ENCODE measurements at regions not wholly inside any gene's neighbourhood (a gene's known extent, or its start where the extent isn't known, plus 50 kb on each side); places are given as distances from the start of the nearest gene placed in this dataset.

GRCh38 chr9:87086221-87086818, 139.0 kb upstream of the GAS1 start:
- no peak for DNase-seq

GRCh38 chr9:87087197-87087596, 139.9 kb upstream of the GAS1 start:
- DNase-seq: no peak

- no peak for DNase-seq
These were observed 140.9 kb upstream of the GAS1 start for GRCh38 chr9:87088192-87088591.

- DNase-seq: no peak
These were observed 141.5 kb upstream of the GAS1 start for GRCh38 chr9:87088621-87089365.

- no peak for DNase-seq
These were observed 142.2 kb upstream of the GAS1 start for GRCh38 chr9:87089506-87089905.

GRCh38 chr9:87089929-87090328, 142.6 kb upstream of the GAS1 start:
- no peak for DNase-seq

- no peak for DNase-seq
These were observed 146.5 kb upstream of the GAS1 start for GRCh38 chr9:87093777-87094176.

- no peak for DNase-seq
These were observed 148.6 kb upstream of the GAS1 start for GRCh38 chr9:87095951-87096350.

GRCh38 chr9:87096506-87096905, 149.2 kb upstream of the GAS1 start:
- no peak for DNase-seq

- DNase-seq: no peak
These were observed 149.9 kb upstream of the GAS1 start for GRCh38 chr9:87097238-87097637.

GRCh38 chr9:87099407-87099806, 152.1 kb upstream of the GAS1 start:
- no peak for DNase-seq

GRCh38 chr9:87100001-87100400, 152.7 kb upstream of the GAS1 start:
- no peak for DNase-seq

GRCh38 chr9:87102126-87102525, 154.8 kb upstream of the GAS1 start:
- DNase-seq: no peak

GRCh38 chr9:87107072-87107471, 159.8 kb upstream of the GAS1 start:
- DNase-seq: no peak

- no peak for DNase-seq
These were observed 161.4 kb upstream of the GAS1 start for GRCh38 chr9:87108661-87109060.

GRCh38 chr9:87109231-87109631, 161.9 kb upstream of the GAS1 start:
- DNase-seq: no peak

GRCh38 chr9:87109851-87110250, 162.5 kb upstream of the GAS1 start:
- no peak for DNase-seq

GRCh38 chr9:87111010-87111409, 163.7 kb upstream of the GAS1 start:
- no peak for DNase-seq

- no peak for DNase-seq
These were observed 165.3 kb upstream of the GAS1 start for GRCh38 chr9:87112656-87113055.

- DNase-seq: no peak
These were observed 166.6 kb upstream of the GAS1 start for GRCh38 chr9:87113874-87114273.

- DNase-seq: no peak
These were observed 168.5 kb upstream of the GAS1 start for GRCh38 chr9:87115785-87116184.

- DNase-seq: no peak
These were observed 169.2 kb upstream of the GAS1 start for GRCh38 chr9:87116492-87116891.

GRCh38 chr9:87118594-87118993, 171.3 kb upstream of the GAS1 start:
- no peak for DNase-seq

GRCh38 chr9:87119328-87119881, 172.1 kb upstream of the GAS1 start:
- DNase-seq: no peak

GRCh38 chr9:87120610-87121009, 173.3 kb upstream of the GAS1 start:
- DNase-seq: no peak

Measured in OCI-M1 (cell line).